HG03565 (cell line): ENCODE measurements at regions not wholly inside any gene's neighbourhood (a gene's known extent, or its start where the extent isn't known, plus 50 kb on each side); places are given as distances from the start of the nearest gene placed in this dataset.

Experiments
- ATAC-seq: cut with Tn5 transposase; IDR thresholded peaks from one replicate; pipeline ENCODE4 v1.9.1; 2021; ENCODE audit warnings: mild to moderate bottlenecking, moderate library complexity; ENCODE audit not compliant: unreplicated experiment

DNA sequence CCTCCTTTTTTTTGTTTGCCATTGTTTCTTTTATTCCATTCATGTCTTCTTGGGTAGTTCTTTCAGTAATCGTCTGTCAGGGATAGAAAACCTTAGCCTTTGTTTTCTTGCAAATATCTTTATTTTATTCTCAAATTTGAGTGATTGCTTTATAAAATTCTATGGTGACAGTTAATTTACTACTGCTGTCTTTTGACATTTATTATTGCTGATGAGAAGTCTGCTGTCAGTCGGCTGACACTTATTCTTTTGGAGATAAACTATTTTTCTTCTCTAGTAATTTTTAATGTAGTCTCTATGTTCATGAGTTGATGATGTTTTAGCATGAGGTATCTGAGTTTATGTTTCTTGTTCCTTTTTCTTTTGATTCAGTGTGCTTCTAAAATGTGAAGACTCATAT lies 983.8 kb downstream of the TTLL7 start:
- ATAC-seq, result no peak

DNA sequence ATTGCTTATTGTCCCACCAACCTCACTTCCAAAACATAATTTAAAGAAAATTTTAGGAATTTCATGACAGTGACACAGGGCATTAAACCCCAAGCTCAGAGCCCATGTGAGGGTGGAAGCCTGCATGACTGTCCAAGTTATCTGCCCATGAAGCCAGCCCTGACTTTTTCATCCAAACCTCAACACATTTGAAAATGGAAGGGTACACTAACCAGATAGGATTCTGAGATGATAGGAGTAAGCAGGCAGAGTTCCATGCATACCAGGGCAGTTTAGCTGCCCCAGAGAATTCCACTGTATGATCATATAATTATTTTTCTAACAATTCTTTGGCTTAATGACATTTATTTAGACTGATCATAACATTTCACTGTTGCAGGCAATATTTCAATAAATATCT lies 986.0 kb downstream of the TTLL7 start:
- ATAC-seq, result no peak

DNA sequence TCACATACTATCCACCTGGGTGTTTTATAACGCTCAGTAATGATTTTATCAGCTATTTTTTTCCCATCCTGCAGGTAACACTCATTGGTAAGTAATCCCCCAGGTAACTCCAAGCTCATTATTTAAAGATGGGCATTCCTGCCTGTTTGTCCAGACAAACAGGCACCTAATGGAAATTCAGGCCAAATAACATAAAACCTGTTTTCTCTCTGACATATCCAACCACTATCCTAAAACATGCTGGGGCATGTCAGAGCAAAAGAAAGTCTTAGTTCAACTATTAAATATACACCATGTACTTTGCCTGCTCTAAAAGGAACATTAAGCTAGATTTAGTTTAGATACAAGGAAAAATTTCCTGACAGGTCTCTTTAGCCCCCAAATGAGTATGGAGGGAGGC lies 987.7 kb downstream of the TTLL7 start:
- ATAC-seq, result no peak

DNA sequence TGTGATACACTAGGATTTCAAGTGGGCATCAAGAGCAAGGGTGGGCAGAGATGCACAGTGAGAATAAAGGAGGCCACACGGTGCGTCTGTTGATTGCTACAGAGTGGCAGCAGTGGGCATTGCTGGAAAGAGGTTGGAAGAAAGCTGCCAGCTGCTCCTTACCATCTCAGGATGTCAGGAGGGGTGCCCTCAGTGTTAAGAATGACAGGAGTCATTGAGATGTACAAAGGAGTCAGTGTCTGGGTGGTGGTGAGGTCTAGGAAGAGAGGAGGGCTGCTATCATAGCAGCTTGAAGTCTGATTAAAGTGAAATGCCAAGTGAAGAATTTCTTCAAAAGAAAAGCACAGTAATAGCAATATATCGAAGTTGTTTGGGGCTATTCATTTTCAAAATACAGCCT lies 992.7 kb downstream of the TTLL7 start:
- no peak for ATAC-seq

DNA sequence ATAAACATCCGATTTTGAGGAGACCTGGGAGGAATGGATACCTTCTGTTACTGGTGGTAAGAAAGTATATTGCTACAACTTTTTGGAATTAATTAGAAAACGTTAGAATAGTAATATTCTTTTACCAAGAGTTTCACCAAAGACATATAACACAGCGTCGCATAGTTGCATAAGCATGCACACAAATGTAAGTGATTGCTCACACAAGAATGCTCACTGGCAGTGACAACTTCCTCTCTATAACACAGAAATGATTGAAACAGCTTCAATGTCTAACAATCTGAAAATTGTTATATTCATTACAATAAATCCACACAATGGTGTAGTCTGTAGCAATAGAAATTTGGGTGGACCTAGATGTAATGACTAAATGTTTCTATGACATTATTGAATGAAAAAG lies 998.6 kb downstream of the TTLL7 start:
- ATAC-seq, result no peak

DNA sequence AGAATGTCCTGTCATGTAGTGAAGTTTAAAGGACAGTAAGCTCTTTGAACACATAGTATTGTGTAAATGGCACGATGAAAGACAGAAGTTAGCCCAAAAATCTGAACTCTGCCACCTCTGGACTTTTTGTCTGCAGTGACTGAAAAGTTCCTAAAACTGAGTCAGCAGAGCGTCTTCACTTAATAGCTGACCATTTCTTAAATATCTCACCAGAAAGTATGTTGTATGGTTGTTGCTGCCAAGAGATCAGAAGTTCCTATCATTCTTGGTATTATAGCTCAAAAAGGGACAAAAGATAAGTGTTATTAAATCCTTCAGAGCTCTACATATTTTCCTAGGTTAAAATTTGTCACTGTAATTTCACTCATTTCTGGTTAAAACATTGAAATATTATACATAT lies 1003.0 kb downstream of the TTLL7 start:
- no peak for ATAC-seq

DNA sequence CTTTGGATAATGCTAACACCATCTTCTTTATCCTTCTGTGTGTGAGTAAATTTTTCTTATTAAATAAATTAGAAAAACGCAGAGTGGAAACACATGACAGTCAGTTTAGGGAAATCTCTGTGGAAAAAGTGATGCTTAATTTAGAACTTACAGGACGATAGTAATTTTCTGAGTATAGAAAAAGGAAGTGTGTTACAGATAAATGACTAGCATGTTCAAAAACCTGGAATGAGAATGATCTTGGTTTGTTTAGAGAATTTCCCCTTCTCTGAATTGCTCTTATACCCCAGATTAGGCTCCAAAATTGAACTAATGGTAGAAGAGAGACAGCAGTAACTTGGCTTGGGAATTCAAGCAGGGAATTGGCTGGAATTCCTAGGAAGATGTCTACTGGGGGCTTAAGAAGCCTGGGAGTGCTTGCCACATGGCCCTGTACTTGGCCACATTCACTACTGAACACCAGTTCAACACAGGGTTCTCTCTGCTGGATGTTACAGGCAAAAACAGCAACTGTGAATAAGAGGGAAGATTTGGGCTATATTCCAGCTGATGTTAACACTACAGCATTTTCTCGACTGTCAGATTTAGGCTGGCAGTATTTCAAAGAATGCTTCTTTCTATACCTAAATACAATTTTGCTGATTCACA lies 1004.2 kb downstream of the TTLL7 start:
- no peak for ATAC-seq

DNA sequence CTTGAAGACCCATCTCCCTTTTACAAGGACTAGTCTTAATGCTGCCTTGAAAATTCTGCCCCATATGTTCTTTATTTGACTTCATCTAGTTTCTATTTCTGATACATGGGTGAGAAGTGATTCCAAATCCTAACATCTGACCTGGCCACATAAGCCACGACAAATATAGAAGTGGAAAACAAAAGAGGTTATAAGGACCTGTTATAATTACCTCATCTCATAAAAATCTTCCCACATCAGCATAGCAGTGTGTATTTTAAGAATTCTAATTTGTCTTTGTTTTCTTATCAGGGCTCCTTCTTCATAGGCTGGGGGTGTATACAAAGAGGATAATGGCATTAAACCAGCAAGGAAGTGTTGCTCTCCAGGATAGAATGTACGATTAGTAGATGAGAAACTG lies 1007.4 kb downstream of the TTLL7 start:
- no peak for ATAC-seq

DNA sequence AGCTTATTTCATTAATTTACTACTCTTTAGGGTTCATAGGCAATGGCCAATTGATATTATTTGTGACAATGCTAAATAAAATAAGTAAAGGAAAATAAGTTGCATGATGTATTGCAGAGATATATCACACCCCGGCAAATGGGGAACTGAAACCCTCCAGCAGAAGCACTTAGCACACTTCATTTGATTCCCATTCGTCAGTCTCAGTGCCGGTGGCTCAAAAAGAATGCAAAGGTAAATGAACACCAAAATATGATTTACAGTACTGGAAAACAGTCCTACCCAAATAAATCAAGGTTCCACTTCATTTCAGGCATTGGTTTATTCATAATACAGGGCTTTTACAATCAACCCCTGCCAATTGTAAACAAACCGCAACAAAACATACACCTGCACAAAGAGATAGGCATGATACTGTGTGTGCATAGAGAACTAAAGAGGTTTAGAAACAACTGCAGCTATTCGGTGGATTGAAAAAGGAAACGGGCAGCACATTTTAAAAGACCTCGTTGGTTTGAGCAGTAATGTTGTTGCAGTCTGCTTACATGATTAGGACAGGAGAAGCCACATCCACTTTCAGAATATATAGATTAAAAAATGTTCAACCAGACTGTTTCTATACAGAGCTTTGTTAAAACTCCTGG lies 1019.2 kb downstream of the TTLL7 start:
- peak; percentile 98 for ATAC-seq

DNA sequence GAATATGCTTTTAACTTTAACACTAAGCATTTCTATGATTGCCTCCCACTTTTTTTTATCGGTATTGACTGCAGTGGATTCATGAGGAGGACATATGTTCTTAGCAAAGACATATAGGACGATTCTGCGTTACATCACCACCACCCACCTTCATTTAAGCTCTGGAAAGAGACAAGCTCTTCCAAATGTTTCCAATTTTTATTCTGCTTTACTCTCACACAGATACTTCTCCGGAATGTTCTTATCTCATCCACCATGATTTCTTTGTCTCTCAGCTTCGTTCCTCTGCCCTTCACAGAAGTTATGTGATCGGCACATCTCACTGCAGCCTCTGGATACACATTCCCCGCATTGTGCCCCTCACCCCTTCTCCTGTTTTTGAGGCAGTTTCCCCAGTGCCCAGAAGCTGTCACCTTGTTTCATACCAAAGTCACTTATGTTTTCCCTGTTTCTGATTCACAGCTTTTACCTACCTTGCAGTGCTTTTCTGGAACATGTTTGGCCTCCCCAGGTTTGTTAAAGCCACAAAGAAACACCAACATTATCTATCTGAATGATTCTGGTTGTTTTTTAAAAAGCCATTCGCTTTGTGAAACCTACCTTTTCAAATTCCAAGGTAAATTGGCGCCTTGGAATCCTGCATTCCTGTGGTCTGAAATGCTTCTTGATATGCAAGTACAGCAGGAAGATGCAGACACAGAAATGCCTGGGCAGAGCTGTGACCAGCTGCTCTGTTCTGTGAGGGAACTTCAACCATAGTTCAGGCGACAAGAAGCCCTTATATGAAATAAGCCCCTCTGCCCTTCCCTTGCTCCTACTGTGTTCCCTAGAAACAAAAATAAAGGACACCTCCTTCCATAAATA lies 1020.2 kb downstream of the TTLL7 start:
- no peak for ATAC-seq

DNA sequence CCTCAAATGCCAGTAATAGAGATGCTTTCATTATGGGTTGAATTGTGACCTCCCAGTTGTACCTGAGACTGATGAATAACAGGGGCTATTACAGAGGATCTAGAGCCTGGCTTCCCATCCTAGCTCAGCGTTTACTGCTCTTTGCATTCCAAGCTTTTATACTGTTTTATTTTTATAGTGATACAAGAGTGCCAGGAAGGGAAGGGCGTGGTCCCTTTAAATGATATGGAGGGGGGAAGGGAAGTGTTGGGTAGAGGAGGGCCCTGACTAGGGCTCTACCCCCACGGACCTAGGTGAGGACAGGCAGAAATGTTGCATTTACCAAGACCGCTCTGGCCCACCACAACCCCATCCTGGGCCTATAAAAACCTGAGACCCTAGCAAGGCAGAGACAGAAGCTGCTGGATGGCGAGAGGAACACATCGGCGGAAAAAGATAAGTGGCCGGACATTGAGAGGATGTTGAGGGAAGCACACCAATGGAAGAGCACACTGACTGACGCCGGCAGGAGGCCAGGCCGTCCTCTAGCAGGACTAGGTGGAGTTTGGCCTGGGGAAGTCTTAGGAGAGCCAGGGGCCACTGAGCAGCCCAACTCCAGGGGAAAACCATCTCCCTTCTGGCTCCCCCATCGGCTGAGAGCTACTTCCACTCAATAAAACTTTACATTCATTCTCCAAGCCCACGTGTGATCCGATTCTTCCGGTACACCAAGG lies 1025.9 kb downstream of the TTLL7 start:
- ATAC-seq, result no peak

DNA sequence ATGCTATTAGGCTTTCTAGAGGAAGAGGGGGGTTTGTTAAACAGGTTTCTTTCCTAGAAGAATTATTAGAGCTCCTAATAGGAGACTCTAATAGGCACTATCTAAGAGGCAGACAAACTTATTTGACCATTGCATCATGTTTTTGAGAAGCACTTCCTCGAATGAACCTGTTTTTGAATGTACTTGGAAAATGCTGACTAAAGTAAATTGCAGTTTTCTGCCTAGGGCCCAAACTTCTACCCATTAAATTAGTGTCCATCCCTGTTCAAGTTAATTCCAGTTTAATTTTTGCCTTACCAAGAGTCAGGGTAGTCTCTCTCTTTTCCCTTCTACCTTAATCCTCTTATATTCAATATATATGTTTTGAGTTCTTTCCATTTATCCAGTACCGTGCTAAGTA lies 1029.6 kb downstream of the TTLL7 start:
- no peak for ATAC-seq

DNA sequence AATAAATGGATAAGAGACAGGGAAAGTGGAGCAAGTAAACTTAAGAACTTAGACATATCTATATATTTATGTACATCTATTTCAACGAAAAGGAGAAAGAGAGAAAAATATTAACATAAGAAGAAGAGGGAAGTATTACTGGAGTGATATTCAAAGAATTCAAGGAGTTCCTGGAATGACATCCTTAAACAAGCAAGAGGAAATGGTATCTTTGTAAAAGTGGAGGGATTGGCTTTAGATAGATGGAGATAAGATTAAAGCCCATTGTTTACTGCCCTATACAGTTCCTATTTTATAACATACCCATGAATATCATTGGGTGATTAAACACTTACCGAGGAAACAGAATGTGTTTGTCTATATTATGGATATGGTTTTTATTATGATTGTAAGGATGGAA lies 1036.3 kb downstream of the TTLL7 start:
- ATAC-seq, result no peak

DNA sequence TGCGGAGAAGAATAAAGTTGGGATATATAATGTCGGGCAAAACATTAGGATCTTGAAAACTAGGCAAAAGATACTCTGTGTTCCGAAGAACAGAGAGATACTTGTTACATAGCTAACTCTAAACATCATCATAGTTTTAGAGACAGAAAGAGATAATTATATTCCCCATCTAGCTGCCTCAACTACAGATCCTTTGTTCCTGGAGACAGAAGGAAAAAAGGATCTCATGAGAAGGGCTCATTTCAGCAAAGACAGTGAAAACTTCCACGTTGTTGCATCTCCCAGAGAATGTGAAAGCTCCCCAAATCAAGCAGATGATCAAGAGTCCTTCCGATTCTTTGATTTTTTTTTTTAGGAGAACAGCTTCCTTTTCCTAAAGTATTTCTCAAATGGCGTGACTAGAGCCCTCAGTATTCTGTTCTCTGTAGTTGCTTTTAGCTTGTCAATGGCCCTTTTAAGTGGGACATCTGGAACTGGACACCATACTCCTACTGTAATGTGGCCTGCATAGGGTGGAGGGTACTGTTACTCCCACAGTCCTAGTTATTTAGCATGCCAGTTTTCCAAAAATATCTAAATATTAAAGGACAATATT lies 1048.2 kb downstream of the TTLL7 start:
- ATAC-seq, result no peak

DNA sequence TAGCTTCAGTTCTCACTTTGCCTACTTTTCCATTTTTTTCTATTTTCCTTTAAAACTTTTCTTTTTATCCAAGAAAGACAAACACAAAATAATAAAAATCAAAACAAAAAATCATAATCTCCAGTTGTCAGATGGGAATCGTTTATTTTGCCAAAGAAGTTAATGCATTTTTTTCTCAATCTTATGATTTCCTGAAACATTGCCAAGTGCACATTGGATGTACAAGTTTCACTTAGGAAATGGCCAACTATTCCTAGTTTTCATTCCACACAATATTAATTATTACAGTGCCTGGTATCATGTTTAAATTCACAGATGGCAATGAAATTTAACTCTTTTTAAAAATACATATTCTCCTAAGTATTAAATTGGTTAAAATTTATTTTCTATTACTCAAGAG lies 1050.5 kb downstream of the TTLL7 start:
- no peak for ATAC-seq

DNA sequence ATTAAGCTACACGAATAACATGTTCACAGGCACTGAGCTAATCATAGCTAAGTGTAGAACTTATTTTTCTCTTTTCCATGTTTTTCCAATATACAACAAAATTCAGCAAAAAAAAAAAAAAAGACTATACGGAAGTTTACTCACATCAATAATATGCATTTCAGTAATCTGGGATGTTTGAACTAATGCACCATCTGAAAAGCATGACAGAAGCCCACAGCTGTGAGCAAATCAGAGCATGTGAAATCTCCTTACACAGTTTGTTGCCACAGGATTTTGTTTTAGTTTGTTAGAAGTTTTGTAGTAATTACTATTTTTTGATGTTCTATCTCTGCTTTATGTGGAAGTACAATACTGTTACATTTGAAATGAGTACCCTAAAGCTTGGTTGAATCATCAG lies 1051.7 kb downstream of the TTLL7 start:
- ATAC-seq, result no peak

DNA sequence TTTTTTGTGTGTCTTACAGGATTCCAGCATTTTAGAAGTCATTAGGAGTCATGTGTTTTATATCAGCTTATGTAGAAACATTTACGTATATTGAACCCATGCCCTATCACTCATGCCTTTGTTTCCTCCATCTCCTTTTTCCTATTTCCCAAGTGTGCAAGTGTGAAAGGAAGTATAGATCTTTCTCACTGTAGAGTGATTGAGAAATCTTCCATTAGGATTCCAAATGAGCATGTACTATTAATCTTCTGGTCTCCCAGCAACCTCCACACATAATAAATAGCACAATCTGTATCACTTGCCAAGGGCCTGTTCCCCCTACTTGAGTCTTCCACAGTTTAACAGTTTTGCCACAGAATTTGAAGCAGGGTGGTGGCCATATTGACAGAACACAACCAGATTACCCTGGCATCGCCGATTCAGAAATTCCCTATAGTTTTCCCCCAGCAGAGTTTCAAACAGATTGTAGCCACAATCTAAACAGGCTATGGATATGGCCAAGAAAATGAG lies 1052.8 kb downstream of the TTLL7 start:
- ATAC-seq, result no peak

DNA sequence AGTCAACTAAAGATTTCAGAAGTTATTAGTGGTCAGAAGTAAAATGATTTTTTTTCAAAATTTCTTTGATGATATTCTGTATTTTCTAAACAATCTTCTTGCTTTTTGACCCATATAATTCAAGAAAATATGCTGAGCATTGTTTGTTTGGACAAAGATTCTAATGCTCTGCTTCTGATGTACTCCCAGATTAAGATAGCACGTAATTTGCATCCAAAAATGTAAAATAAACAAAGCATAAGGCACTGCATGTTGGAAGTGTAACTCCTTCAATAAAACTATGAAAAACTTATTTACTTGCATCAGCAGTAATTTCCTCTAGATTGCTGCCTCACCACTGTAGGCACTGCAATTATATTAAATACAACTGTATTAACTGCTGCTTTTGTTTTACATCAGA lies 1054.1 kb downstream of the TTLL7 start:
- ATAC-seq, result no peak

DNA sequence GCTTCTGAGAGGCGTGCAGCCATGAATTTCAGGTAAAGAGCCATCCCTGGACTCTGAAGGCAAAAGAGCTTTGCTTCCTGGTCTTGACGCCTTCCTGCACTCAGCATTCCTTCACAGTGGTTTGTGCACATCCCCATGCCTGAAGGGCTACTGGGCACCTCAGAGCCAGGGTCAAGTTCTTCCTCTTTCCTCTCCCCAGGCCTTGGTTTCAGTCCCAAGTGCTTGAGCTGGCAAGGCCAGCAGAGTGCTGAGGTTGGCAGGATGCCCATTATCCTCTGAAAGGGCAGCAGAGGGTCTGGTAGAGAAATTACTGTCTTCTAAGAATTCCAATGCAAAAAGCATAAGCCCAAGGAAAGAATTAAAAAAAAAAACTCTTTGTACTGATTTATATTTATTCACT lies 1064.9 kb downstream of the TTLL7 start:
- ATAC-seq, result no peak

DNA sequence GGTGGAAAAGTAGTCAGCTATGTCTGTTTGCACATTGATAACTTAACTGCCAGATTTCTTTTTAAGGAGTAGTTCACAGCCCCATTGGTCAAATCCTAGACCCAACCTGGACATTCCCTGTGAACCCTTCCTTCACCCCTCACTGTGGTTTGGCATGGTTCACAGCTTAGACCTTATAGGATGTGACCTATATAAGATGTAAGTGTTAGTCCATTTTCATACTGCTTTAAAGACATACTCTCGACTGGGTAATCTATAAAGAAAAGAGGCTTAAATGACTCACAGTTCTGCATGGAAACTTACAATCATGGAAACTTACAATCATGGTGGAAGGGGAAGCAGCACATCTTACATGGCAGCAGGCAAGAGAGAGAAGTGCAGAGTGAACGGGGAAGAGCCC lies 1066.2 kb downstream of the TTLL7 start:
- no peak for ATAC-seq

DNA sequence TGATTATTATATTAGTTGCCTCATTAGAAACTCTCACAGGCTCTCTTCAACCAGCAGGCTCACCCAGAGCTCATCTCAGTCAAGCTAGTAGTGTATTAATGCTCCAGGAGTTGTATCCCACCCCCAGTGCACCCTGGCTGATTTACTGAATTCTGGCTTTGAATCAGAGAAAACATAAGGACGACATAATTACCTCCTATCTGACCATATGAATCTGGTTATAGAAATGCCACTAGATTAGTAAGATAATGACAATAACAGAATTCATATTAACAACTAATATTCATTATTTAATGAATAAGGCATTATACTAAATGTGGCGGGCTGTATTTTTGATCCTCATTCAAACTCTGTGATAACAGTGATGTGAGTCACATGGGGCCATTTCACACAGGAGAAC lies 1066.7 kb downstream of the TTLL7 start:
- no peak for ATAC-seq
